ENCODE measurements at regions not wholly inside any gene's neighbourhood (a gene's known extent, or its start where the extent isn't known, plus 50 kb on each side); places are given as distances from the start of the nearest gene placed in this dataset.
A peak's percentile ranks its signal among the peaks of the same experiment; 100 is the strongest.

GRCh38 chr13:78201411-78201810 is 282.8 kb upstream of the EDNRB start:
- no peak for DNase-seq

GRCh38 chr13:78198821-78199220 is 280.2 kb upstream of the EDNRB start:
- no peak for DNase-seq

GRCh38 chr13:78198419-78198818 is 279.8 kb upstream of the EDNRB start:
- DNase-seq = no peak

GRCh38 chr13:78197231-78197630 is 278.6 kb upstream of the EDNRB start:
- no peak for DNase-seq

- no peak for DNase-seq
These were observed 276.4 kb upstream of the EDNRB start for GRCh38 chr13:78194904-78195639.

GRCh38 chr13:78193846-78194245 is 275.2 kb upstream of the EDNRB start:
- no peak for DNase-seq

GRCh38 chr13:78192716-78193115 is 274.1 kb upstream of the EDNRB start:
- no peak for DNase-seq

GRCh38 chr13:78190296-78190695 is 271.7 kb upstream of the EDNRB start:
- DNase-seq = no peak

GRCh38 chr13:78187781-78188180 is 269.1 kb upstream of the EDNRB start:
- DNase-seq = no peak

GRCh38 chr13:78185700-78186099 is 267.1 kb upstream of the EDNRB start:
- no peak for DNase-seq

GRCh38 chr13:78183732-78184131 is 265.1 kb upstream of the EDNRB start:
- DNase-seq = no peak

GRCh38 chr13:78182813-78183212 is 264.2 kb upstream of the EDNRB start:
- no peak for DNase-seq

GRCh38 chr13:78177306-78177705 is 258.7 kb upstream of the EDNRB start:
- DNase-seq = no peak

- no peak for DNase-seq
These were observed 258.2 kb upstream of the EDNRB start for GRCh38 chr13:78176880-78177279.

GRCh38 chr13:78169386-78169785 is 250.8 kb upstream of the EDNRB start:
- no peak for DNase-seq

GRCh38 chr13:78168981-78169380 is 250.3 kb upstream of the EDNRB start:
- no peak for DNase-seq

GRCh38 chr13:78161266-78161665 is 242.6 kb upstream of the EDNRB start:
- no peak for DNase-seq

GRCh38 chr13:78160793-78161192 is 242.2 kb upstream of the EDNRB start:
- DNase-seq = peak in 1 of 2 experiments; percentile 12

- DNase-seq = no peak
These were observed 233.8 kb upstream of the EDNRB start for GRCh38 chr13:78152415-78152814.

GRCh38 chr13:78147905-78148304 is 229.3 kb upstream of the EDNRB start:
- no peak for DNase-seq

GRCh38 chr13:78145276-78145675 is 226.6 kb upstream of the EDNRB start:
- DNase-seq = no peak

- no peak for DNase-seq
These were observed 221.1 kb upstream of the EDNRB start for GRCh38 chr13:78139765-78140164.

- no peak for DNase-seq
These were observed 220.1 kb upstream of the EDNRB start for GRCh38 chr13:78138756-78139155.

- DNase-seq = peak; percentile 56 to 58
These were observed 218.9 kb upstream of the EDNRB start for GRCh38 chr13:78137404-78138142.

GRCh38 chr13:78136966-78137365 is 218.3 kb upstream of the EDNRB start:
- DNase-seq = no peak
